ENCODE measurements at regions not wholly inside any gene's neighbourhood (a gene's known extent, or its start where the extent isn't known, plus 50 kb on each side); places are given as distances from the start of the nearest gene placed in this dataset.

DNA sequence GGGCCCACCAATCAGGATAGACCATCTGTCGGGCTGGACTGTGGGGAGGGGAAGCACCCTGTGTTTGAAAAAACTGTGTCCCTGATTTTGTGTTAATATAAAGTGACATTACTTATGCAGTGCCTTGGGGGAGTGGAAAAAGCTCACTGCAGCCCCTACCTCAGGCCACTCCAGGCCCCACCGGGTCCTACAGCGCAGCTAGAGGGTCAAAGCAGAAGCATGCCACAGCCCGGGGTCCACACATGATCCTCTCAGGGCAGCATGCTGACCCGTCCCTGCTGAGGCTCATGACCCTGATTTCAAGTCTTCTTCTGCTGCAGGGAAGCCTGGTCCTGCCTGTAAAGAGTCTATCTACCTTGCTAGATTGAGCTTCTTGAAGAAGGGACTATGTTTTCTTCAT lies 133.0 kb upstream of the PLCB4 start:
- no peaks in the 10 kb centered on the region for H3K9me3 Mint-ChIP-seq
- no peak for DNase-seq
- intact Hi-C loops (cut with micrococcal nuclease), result no loop called here
- no peaks in the 10 kb centered on the region for H3K27me3 Mint-ChIP-seq
- H3K36me3 Mint-ChIP-seq, result no peaks in the 10 kb centered on the region
- ChIA-PET POLR2A (no interaction called here), CTCF (no interaction called here)
- no peak overlapping the region for H3K27ac Mint-ChIP-seq
- H3K4me3 Mint-ChIP-seq, result no peak overlapping the region
- no peaks in the 10 kb centered on the region for H3K4me1 Mint-ChIP-seq (ENCODE audit: low read depth)

DNA sequence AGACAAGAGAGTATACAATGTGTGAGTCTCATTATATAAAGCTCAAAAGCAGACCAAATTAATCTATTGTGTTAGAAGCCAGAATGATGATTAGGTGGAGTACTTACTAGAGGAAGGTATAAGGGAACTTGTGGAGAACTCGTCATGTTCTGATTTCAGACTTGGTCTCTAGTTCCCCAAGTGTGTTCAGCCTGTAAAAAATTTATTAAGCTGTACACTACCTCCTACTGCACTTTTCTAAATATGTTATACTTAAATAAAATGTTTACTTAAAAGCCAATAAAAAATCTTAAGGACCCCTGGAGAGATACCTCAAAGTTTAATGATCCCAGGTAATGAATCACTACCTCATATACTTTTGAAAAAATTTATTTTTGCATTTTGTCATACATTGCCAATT lies 130.4 kb upstream of the PLCB4 start:
- POLR2A ChIA-PET, result no interaction called here
- CTCF ChIA-PET, result no interaction called here
- no peaks in the 10 kb centered on the region for H3K36me3 Mint-ChIP-seq
- H3K9me3 Mint-ChIP-seq, result no peaks in the 10 kb centered on the region
- H3K27me3 Mint-ChIP-seq, result no peaks in the 10 kb centered on the region
- DNase-seq, result no peak
- H3K4me3 Mint-ChIP-seq, result no peak overlapping the region
- no peak overlapping the region for H3K27ac Mint-ChIP-seq
- intact Hi-C loops (cut with micrococcal nuclease), result no loop called here
- H3K4me1 Mint-ChIP-seq (ENCODE audit: low read depth), result no peaks in the 10 kb centered on the region

DNA sequence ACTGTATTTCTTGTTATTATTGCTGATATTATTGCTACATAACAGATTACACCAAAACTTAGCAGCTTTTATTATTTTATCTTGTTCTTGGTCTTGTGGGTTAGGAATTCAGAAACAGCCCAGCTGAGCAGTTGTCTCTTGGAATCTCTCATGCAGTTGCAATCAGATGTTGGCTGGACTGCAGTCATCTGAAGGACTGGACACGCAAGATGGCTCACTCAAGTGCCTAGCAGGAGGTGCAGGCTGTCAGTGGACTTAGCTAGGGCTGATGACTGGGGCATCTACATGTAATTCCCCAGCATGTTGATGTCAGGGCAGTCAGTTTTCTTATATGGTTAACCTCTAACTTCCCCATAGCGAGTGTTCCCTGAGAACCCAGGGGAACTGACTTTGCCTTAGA lies 128.6 kb upstream of the PLCB4 start:
- peaks cover 2% of the 10 kb centered on the region for H3K9me3 Mint-ChIP-seq
- H3K27ac Mint-ChIP-seq, result no peak overlapping the region
- POLR2A ChIA-PET, result no interaction called here
- intact Hi-C loops (cut with micrococcal nuclease), result no loop called here
- H3K27me3 Mint-ChIP-seq, result no peaks in the 10 kb centered on the region
- no peaks in the 10 kb centered on the region for H3K4me1 Mint-ChIP-seq (ENCODE audit: low read depth)
- CTCF ChIA-PET, result no interaction called here
- DNase-seq, result no peak
- H3K4me3 Mint-ChIP-seq, result no peak overlapping the region
- H3K36me3 Mint-ChIP-seq, result no peaks in the 10 kb centered on the region

DNA sequence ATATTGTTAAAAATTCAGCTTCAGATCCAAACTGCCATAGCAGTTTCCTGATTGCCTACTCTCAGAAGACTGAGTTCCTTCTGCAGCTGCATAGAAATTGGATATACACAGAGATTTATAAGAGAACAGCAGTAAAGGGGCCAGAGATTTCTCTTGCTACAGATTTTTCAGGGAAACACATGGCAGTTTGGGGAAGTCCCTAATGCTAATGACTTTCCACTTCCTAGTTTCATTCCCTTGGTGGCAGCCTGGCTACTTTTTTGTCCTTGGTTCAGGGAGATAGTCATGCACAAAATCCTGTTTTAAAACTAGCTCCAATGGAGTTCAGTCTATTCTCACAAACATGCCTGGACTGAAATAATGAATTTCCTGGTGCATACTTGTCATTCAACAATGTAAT lies 125.3 kb upstream of the PLCB4 start:
- Mint-ChIP-seq H3K27me3 (no peaks in the 10 kb centered on the region), H3K4me1 (ENCODE audit: low read depth) (no peaks in the 10 kb centered on the region)
- no peak for DNase-seq

DNA sequence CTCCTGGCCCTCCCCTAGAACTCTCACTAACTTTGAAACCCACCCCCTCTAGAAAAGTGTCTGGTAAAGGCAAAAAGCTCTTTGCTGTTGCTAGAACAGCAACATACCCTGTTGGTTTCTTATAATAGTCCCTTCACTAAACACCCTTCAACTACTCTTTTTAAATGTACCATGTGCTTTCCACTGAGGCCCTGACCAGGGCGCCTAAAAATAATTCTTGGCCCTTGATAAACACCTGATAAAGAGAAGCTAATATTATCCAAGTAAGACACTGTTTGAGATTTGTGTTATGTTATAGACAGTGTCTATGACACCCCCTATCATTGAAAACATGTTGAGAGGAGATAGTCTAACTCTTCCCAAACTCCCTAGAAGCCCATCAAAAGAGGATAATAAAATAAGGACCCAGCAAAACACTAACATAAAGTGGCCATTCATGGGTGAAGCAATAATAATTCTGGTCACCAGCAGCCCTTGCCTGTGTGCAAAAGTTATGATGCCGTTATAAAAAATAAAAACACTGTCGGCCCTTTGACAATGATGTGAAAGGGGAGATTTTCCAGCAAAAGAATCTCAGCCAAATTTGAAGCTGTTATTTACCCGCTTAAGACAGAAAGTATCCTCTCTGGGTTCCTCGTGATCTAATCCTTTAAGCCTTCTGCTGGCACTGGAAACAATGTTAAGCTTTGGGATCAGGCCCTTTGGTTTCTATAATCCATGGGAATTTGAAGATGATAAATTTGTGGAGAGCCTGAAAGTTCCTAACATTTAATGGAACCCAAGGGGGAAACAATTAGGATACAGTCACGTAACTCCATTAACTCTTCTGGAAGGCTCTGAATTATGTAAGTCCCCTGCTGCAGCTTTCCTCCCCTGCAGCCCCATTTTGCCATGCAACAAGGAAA lies 122.6 kb upstream of the PLCB4 start:
- Mint-ChIP-seq H3K27ac (no peak overlapping the region), H3K9me3 (peaks cover 2% of the 10 kb centered on the region), H3K36me3 (no peaks in the 10 kb centered on the region), H3K4me3 (no peak overlapping the region), H3K27me3 (no peaks in the 10 kb centered on the region), H3K4me1 (ENCODE audit: low read depth) (no peaks in the 10 kb centered on the region)
- ChIA-PET POLR2A (no interaction called here), CTCF (no interaction called here)
- intact Hi-C loops (cut with micrococcal nuclease), result no loop called here
- no peak for DNase-seq

More for the DNA sequence above, 125.3 kb upstream of the PLCB4 start:
- Mint-ChIP-seq H3K9me3 (peaks cover 2% of the 10 kb centered on the region), H3K4me3 (no peak overlapping the region), H3K36me3 (no peaks in the 10 kb centered on the region), H3K27ac (no peak overlapping the region)
- CTCF ChIA-PET, result no interaction called here
- POLR2A ChIA-PET, result no interaction called here
- intact Hi-C loops (cut with micrococcal nuclease), result no loop called here

DNA sequence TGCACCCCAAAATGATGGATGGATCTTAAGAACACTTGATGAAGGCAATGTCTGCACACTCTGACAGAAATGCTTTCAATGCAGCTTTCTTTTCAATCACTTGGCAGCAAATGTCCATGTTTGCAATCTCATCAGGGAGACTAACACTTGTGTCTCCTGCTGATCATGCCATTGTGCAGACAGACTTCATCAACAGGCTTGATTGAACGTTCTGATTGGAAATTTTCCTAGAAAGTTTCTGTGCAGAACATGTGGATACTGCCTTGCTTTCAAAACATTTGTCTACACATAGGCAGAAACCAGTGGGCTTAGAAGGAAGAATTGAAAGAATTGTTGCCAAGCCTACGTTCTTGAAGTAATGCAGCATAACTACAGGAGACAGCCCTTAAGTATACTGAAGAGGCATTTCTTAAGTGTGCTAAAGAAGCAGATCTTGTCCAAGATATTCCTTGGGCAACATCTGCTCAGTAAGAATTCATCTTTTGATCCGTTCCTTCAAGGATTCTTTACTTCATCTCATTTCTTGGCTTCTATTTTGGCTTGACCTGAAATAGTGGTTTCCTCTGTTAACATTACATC lies 120.4 kb upstream of the PLCB4 start:
- no peak overlapping the region for H3K27ac Mint-ChIP-seq
- ChIA-PET CTCF (no interaction called here), POLR2A (no interaction called here)
- intact Hi-C loops (cut with micrococcal nuclease), result no loop called here
- H3K4me3 Mint-ChIP-seq, result no peak overlapping the region
- H3K9me3 Mint-ChIP-seq, result peaks cover 2% of the 10 kb centered on the region
- DNase-seq, result no peak
- H3K4me1 Mint-ChIP-seq (ENCODE audit: low read depth), result no peaks in the 10 kb centered on the region
- H3K27me3 Mint-ChIP-seq, result no peaks in the 10 kb centered on the region
- H3K36me3 Mint-ChIP-seq, result no peaks in the 10 kb centered on the region

DNA sequence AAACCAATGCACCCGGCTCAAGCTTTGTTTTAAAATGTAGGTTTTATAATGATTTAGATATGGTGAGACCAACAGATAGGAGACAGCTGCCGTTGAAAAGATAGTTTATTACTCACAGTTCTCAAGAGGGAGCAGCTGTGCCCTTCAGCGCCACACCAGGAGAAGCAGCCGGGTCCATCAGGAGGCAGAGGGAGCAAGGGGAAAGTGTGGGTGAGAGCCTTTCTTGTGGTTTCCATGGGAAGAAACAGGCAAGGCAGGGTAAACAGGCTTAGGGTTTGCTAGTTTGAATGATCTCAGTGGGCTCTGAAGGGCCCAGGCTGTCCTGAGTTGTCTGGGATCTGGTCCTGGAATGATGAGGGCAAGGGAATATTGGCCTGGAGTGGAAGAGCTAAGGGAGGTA lies 117.7 kb upstream of the PLCB4 start:
- Mint-ChIP-seq H3K27ac (no peak overlapping the region), H3K27me3 (no peaks in the 10 kb centered on the region), H3K4me1 (ENCODE audit: low read depth) (no peaks in the 10 kb centered on the region), H3K36me3 (no peaks in the 10 kb centered on the region), H3K4me3 (no peak overlapping the region), H3K9me3 (no peaks in the 10 kb centered on the region)
- intact Hi-C loops (cut with micrococcal nuclease), result no loop called here
- DNase-seq, result no peak
- POLR2A ChIA-PET, result no interaction called here
- CTCF ChIA-PET, result no interaction called here

DNA sequence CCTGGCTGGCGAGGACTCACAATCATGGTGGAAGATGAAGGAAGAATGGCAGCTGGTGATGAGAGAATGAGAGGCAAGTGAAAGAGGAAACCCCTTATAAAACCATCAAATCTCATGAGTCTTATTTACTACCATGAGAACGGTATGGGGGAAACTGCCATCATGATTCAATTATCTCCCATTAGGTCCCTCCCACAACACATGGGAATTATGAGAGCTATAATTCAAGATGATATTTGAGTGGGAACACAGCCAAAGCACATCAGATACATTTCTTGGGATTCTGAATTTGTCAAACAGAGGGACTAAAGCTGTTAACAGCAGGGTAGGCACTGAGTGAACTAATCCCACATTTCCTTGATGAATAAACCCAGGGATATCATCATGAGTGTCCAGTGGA lies 116.2 kb upstream of the PLCB4 start:
- H3K4me1 Mint-ChIP-seq (ENCODE audit: low read depth), result no peaks in the 10 kb centered on the region
- intact Hi-C loops (cut with micrococcal nuclease), result no loop called here
- no peaks in the 10 kb centered on the region for H3K27me3 Mint-ChIP-seq
- no peak overlapping the region for H3K27ac Mint-ChIP-seq
- no peak overlapping the region for H3K4me3 Mint-ChIP-seq
- POLR2A ChIA-PET, result no interaction called here
- DNase-seq, result no peak
- no peaks in the 10 kb centered on the region for H3K9me3 Mint-ChIP-seq
- CTCF ChIA-PET, result no interaction called here
- no peaks in the 10 kb centered on the region for H3K36me3 Mint-ChIP-seq

DNA sequence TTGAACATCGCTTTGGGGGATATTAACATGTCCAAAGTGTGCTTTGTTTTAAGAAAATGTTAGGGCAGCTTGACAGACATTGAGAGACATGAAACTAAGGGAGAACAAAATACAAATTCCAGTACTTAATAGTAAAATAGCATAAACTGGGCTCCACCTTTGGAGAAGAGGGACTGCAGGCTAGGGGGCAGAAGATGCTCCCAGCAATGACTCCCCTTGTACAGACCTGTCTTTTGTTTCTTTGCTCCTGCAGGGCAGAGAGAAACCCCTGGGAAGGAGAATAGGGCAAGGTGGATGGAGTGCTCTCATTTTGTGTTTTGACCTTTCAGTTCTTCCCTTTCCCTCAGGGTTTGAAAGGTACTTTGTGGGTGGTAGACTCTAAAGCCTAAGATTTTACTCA lies 115.6 kb upstream of the PLCB4 start:
- no peak for DNase-seq
- Mint-ChIP-seq H3K36me3 (no peaks in the 10 kb centered on the region), H3K9me3 (no peaks in the 10 kb centered on the region), H3K4me1 (ENCODE audit: low read depth) (no peaks in the 10 kb centered on the region), H3K27me3 (no peaks in the 10 kb centered on the region), H3K4me3 (no peak overlapping the region), H3K27ac (no peak overlapping the region)
- CTCF ChIA-PET, result no interaction called here
- POLR2A ChIA-PET, result no interaction called here
- intact Hi-C loops (cut with micrococcal nuclease), result no loop called here

DNA sequence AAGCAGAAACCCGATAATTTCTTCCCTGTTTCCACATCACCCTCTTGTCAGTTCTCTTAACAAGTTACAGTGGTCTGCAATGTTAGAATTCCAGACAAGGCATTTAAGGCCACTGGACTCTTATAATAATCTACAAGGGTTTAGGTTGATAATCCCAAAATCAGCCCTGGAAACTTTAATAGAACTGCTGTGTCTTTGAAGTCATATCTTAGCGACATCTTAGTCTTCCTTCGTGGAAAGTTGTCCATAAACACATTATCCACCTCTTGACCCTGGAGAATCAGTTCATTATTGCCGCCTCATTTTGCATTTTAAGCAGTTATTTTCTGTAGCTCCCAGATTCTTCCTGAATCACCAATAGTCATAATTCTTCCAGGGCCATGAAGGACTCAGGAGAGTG lies 108.6 kb upstream of the PLCB4 start:
- Mint-ChIP-seq H3K9me3 (no peaks in the 10 kb centered on the region), H3K27ac (no peak overlapping the region), H3K36me3 (no peaks in the 10 kb centered on the region), H3K27me3 (no peaks in the 10 kb centered on the region), H3K4me1 (ENCODE audit: low read depth) (no peaks in the 10 kb centered on the region), H3K4me3 (no peak overlapping the region)
- CTCF ChIA-PET, result no interaction called here
- POLR2A ChIA-PET, result no interaction called here
- intact Hi-C loops (cut with micrococcal nuclease), result no loop called here
- no peak for DNase-seq

DNA sequence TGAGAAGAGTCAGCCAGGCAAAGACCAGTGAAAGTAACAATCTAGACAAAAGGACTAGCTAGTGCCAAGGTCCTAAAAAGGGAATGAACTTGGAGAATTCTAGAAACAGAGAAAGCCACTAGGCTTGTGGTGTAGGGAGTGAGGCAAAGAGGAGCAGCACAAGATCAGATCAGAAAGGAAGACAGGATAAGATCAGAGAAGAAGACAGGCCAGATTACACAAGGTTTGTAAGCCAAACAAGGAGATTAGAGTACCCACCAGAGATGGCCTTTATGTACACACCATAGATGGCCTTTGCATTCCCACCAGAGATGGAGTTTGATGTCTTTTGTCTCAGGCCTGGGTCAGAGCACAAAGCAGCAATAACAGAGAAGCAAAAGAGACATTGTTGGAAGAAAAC lies 105.6 kb upstream of the PLCB4 start:
- Mint-ChIP-seq H3K27me3 (no peaks in the 10 kb centered on the region), H3K4me3 (no peak overlapping the region), H3K4me1 (ENCODE audit: low read depth) (no peaks in the 10 kb centered on the region), H3K9me3 (no peaks in the 10 kb centered on the region), H3K27ac (no peak overlapping the region), H3K36me3 (no peaks in the 10 kb centered on the region)
- intact Hi-C loops (cut with micrococcal nuclease), result no loop called here
- DNase-seq, result no peak
- CTCF ChIA-PET, result no interaction called here
- POLR2A ChIA-PET, result no interaction called here

DNA sequence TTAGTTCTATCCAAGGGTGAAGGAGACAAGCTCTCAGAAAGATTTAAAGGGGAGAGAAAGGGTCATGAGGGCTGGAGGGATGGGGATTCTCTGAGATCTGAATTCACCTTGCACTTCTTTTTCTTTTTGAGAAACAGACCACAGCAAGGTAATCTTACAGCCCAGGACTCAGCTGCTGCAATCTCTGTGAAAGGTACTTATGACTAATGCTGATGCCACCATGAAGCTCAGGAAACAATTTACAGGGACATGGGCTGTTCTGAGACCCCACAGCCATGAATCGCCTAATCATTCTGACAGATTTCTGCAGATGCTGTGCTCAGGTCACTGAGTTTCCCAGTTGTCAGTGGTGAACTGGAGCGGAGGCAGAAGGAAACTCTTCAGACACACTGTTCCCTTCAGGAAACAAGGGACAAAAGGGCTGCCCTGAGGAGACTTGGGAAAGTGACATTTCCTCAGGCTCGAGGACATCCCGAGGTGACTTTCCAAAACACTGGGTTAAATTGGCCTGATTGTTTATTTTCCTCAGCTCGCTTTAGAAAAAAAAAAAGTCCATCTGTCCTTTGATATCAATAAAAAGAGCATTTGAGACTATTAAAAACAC lies 103.8 kb upstream of the PLCB4 start:
- Mint-ChIP-seq H3K27me3 (no peaks in the 10 kb centered on the region), H3K4me3 (no peak overlapping the region), H3K27ac (no peak overlapping the region), H3K9me3 (no peaks in the 10 kb centered on the region), H3K4me1 (ENCODE audit: low read depth) (no peaks in the 10 kb centered on the region), H3K36me3 (no peaks in the 10 kb centered on the region)
- no peak for DNase-seq
- intact Hi-C loops (cut with micrococcal nuclease), result no loop called here
- CTCF ChIA-PET, result no interaction called here
- POLR2A ChIA-PET, result no interaction called here

DNA sequence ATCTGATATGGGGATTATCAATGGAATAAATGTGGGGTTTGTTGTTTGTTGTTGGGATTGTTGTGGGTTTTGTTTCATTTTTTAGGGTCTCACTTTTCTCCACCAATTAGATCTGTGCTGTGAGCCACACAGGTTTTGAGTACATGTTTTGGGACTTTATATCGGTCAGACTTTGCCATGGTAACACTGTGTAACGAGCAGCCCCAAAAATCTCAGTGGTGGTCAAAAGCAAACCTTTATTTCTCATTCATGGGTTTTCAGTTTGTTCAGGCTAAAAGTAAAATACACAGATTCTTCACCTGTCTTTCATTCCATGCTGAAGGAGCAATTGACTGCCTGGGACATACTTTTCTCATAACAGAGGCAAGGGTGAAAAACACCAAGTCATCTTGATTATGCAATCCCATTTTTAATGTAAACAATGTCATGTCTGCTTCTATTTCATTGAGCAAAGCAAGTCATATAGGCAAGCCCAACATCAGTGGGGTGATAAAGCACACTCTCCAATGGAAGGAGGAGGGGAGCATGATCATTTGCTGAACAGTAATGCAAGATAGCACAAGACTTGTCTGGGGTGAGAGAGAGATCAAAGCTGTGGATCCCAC lies 101.1 kb upstream of the PLCB4 start:
- ChIA-PET POLR2A (no interaction called here), CTCF (no interaction called here)
- DNase-seq, result no peak
- intact Hi-C loops (cut with micrococcal nuclease), result no loop called here
- H3K4me3 Mint-ChIP-seq, result no peak overlapping the region
- no peak overlapping the region for H3K27ac Mint-ChIP-seq
- H3K4me1 Mint-ChIP-seq (ENCODE audit: low read depth), result no peaks in the 10 kb centered on the region
- H3K36me3 Mint-ChIP-seq, result no peaks in the 10 kb centered on the region
- H3K27me3 Mint-ChIP-seq, result no peaks in the 10 kb centered on the region
- H3K9me3 Mint-ChIP-seq, result no peaks in the 10 kb centered on the region

All from activated CD4-positive, alpha-beta memory T cell treated with anti-CD3 and anti-CD28 coated beads for 36 hours (primary cell).